NCI-H2081 treated with DMSO at 0.1 percent for 48 hours (cell line): ENCODE measurements at regions not wholly inside any gene's neighbourhood (a gene's known extent, or its start where the extent isn't known, plus 50 kb on each side); places are given as distances from the start of the nearest gene placed in this dataset.

Source experiments
- DNase-seq: peaks from one replicate; lab custom pipeline; 2025; lab: John Stamatoyannopoulos, UW

- no peak for DNase-seq
Observed at GRCh38 chr2:8006626-8007025, 675.2 kb upstream of the ID2 start.

DNA sequence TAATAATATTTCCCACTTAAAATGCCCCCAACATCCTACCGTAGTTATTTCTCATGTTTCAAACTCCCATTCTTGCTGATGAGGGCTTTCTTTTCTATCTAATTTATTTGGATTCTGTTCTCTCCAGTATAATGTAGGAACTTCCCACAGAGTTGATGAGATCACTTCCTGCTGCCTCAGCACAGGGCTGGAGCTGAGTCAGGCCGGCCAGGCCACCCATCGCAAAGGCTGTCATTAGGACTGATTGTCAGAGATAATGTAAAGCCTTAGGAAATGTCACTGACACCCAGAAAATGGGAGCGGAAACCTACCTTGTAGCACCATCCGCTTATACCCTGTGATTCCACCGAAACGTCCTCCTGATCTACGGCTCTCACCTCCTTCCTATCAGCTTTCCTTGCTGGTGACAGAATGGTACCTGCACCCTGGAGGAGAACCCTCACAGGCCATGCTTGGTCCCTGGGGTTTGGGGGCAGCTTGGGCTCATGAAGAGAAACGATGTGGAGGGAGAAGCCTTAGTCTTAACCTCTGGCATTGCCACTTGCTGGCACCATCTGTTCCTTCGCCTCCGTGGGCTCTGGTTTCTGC is 672.8 kb upstream of the ID2 start:
- DNase-seq, result no peak

GRCh38 chr2:8015848-8016600 is 665.8 kb upstream of the ID2 start:
- no peak for DNase-seq

GRCh38 chr2:8016688-8017087 is 665.2 kb upstream of the ID2 start:
- DNase-seq, result no peak

DNA sequence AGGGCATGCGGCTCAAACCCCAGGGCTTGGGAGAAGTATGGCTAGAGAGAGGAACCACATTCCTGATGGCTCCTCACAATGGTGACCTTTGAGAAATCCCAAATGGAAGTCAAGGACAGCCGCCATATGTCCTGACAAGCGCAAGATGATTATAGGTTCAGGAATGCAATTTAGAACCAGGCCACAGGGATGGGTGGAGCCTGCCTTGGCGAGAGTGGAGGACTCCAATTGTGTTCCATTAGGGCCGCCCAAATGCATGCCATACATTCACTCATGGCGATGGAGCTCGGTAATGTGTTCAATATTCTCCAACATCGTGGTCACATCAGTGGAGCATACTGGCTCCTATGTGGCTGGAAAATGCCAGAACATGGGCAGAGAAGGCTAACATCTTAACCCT is 662.9 kb upstream of the ID2 start:
- no peak for DNase-seq

DNA sequence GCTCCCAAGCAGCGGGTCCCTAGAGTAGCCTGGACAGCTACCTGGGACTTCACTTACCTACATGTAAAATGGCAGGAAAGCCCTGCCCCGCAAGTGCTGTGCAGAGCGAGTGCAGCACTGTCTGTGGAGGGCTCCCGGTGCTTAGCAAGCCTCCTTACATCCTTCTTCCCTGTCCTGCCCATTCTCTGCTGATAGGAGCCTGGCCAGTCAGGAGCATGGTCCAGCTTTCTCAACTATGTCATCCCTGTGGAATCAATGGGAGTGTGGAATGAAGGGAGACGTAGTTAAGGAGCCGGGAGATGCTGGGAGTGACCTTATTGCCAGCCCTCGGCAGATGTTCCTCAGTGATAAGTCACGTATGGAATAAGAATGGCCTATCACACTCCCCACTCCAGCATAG is 661.9 kb upstream of the ID2 start:
- no peak for DNase-seq

- no peak for DNase-seq
Observed at GRCh38 chr2:8021921-8022320, 659.9 kb upstream of the ID2 start.

- no peak for DNase-seq
Observed at GRCh38 chr2:8022908-8023640, 658.8 kb upstream of the ID2 start.

- no peak for DNase-seq
Observed at GRCh38 chr2:8024506-8024905, 657.4 kb upstream of the ID2 start.

DNA sequence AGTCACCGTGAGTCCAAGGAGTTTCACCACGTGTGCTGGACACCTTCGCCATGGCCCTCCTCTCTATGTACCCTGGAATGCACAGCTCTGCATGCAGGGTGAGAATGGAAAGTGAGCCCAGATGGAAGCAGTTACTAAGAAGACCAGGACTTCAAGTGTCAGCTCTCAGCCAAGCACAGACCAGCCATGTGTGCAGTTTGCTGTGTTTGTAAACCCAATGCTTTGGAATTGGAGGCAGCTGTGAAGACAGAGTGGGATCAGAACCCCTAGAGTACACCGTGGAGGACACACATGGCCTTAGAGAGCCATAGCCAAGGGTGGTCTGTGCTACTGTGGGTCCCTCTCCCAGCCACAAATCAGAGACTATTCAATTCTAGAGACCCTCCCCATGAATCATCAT is 655.5 kb upstream of the ID2 start:
- no peak for DNase-seq

- DNase-seq, result no peak
Observed at GRCh38 chr2:8027387-8027786, 654.5 kb upstream of the ID2 start.

DNA sequence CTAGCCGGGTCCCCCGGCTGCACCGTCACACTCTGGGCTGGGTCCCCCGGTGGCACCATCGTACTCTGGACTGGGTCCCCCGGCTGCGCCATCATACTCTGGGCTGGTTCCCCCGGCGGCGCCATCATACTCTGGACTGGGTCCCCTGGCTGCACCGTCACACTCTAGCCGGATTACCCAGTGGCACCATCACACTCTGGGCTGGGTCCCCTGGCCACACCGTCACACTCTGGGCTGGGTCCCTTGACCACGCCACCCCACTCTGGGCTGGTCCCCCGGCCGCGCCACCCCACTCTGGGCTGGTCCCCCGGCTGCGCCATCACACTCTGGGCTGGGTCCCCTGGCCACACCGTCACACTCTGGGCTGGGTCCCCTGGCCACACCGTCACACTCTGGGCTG is 653.8 kb upstream of the ID2 start:
- DNase-seq, result no peak

- no peak for DNase-seq
Observed at GRCh38 chr2:8028436-8028835, 653.4 kb upstream of the ID2 start.

DNA sequence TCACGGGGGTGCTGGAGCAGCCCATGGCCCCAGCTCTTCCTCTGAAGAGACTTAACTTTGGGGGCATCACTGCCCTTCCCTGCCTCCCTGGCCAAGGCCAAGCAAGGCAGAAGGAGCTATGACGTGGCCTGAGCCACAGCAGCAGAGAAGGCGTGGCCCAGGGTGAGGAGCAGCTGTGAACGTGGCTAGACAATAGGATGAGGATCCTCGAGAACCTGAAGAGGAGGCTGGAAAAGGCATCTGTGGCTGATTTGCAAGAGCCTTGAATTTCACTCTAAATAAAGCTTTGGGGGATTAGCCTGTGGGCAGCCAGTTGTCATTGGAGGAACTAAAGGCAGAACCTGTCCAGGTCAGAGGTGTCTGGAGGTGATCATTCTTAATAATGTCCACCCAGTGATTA is 652.9 kb upstream of the ID2 start:
- DNase-seq, result no peak

GRCh38 chr2:8030573-8031303 is 651.1 kb upstream of the ID2 start:
- DNase-seq, result no peak

GRCh38 chr2:8031370-8031769 is 650.5 kb upstream of the ID2 start:
- no peak for DNase-seq

- no peak for DNase-seq
Observed at GRCh38 chr2:8033546-8034096, 648.2 kb upstream of the ID2 start.

DNA sequence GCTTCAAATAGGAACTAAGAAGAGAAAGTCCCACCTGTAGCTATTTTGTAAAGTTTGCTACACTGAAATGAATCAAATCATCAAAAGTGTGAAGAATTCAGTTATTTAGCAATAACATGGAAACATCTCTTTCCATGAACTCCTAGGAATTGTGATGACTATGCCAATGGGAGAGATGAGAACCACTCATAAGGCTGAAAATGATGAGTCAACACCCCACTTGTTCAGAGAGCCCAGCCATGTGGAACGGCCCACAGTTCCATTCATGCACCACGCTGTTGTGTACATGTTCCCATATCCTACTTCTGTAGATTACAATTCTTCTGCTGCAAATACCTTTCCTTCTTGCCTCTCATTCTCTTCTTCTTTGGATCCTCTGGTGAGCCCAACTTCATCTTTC is 645.5 kb upstream of the ID2 start:
- DNase-seq, result no peak

GRCh38 chr2:8039732-8040131 is 642.1 kb upstream of the ID2 start:
- DNase-seq, result no peak

DNA sequence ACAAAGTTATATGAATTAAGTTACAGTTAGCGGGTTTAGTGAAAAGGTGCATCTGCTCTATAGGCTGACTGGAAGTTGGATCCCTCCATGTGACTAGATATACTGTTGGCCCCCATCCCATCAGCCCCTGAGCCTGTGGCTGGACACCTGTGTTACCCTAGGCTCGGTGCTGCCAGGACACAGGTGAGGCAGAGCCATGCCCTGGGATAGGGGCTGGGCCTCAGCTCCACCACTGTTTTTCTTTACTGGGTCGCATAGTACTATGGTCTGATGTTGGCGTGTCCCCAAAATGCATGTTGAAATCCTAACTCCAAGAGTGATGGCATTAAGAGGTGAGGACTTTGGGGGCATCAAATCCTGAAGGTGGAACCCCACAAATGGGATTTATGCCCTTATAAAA is 638.6 kb upstream of the ID2 start:
- DNase-seq, result no peak

GRCh38 chr2:8044046-8044594 is 637.7 kb upstream of the ID2 start:
- DNase-seq, result no peak

DNA sequence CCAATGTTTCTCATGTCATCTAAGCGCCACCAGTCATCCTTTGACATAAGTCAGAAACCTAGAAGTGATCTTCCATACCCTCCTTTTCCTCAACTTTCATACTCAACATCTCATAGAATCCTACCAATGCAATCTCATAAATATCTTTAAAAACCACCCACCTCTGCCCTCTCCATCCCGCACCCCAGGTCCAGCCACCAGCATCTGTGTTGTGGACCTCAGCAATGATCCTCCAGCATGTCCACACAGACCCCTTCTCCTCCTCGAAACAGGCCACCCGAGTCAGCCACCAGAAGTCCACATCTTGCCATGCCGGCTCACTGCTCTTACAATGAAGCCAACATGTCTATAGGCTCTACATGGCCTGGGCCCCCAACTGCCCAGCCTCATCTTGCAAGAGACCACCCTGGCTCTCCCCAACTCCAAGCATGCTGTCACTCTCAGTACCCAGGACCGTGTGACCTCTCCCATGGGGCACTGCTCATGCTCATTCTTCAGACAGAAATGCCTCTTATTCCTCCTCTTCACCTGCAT is 636.7 kb upstream of the ID2 start:
- no peak for DNase-seq
